WI38 (cell line): ENCODE measurements at regions not wholly inside any gene's neighbourhood (a gene's known extent, or its start where the extent isn't known, plus 50 kb on each side); places are given as distances from the start of the nearest gene placed in this dataset.

Experiments used
- H3K4me3 ChIP-seq: 2 replicates; pipeline ENCODE4 v1.5.1; 2011; ENCODE audit warnings: low read depth, mild to moderate bottlenecking, control low read depth, low read length
- CTCF ChIP-seq: IDR thresholded peaks from 2 replicates; pipeline ENCODE4 v1.5.1; 2012; ENCODE audit warnings: low read depth, mild to moderate bottlenecking, control low read depth, low read length

- TF ChIP-seq CTCF: no peak
- H3K4me3 ChIP-seq: no peak overlapping the region
These were observed 158.3 kb upstream of the EEF1E1 start for GRCh38 chr6:8260610-8261009.

GRCh38 chr6:8246403-8246802 is 144.1 kb upstream of the EEF1E1 start:
- no peak for TF ChIP-seq CTCF
- H3K4me3 ChIP-seq: no peak overlapping the region

GRCh38 chr6:8245726-8246125 is 143.4 kb upstream of the EEF1E1 start:
- no peak for TF ChIP-seq CTCF
- H3K4me3 ChIP-seq: no peak overlapping the region

GRCh38 chr6:8243475-8243874 is 141.1 kb upstream of the EEF1E1 start:
- no peak overlapping the region for H3K4me3 ChIP-seq
- no peak for TF ChIP-seq CTCF

GRCh38 chr6:8242885-8243284 is 140.5 kb upstream of the EEF1E1 start:
- TF ChIP-seq CTCF: no peak

GRCh38 chr6:8240301-8240700 is 138.0 kb upstream of the EEF1E1 start:
- no peak for TF ChIP-seq CTCF
- no peak overlapping the region for H3K4me3 ChIP-seq

More at GRCh38 chr6:8242885-8243284, 140.5 kb upstream of the EEF1E1 start:
- H3K4me3 ChIP-seq: no peak overlapping the region

- H3K4me3 ChIP-seq: no peak overlapping the region
These were observed 136.7 kb upstream of the EEF1E1 start for GRCh38 chr6:8238773-8239683.

More at GRCh38 chr6:8238773-8239683, 136.7 kb upstream of the EEF1E1 start:
- TF ChIP-seq CTCF: no peak
